ENCODE measurements at regions not wholly inside any gene's neighbourhood (a gene's known extent, or its start where the extent isn't known, plus 50 kb on each side); places are given as distances from the start of the nearest gene placed in this dataset.

- TF ChIP-seq FOS (IDR thresholded peaks at IDR 0.05; ENCODE audit: borderline replicate concordance, insufficient read depth, low read length) (no peak), MYC (IDR thresholded peaks at IDR 0.05; ENCODE audit: low read depth, low read length) (no peak), POLR2A (IDR thresholded peaks at IDR 0.05; ENCODE audit: low read depth, low read length) (no peak), JUN (IDR thresholded peaks at IDR 0.05; ENCODE audit: borderline replicate concordance, insufficient read depth, insufficient read length, low read depth) (no peak), MAX (IDR thresholded peaks at IDR 0.05; ENCODE audit: insufficient read depth, insufficient read length) (no peak), POLR2AphosphoS5 (IDR thresholded peaks at IDR 0.05; ENCODE audit: insufficient read depth, low read depth, low read length) (no peak), CTCF (IDR thresholded peaks at IDR 0.05; ENCODE audit: extremely low read depth in 1 of 2, insufficient read depth in 1 of 2, low read depth in 1 of 2, low read length in 2 of 2) (no peak)
These were observed 160.8 kb upstream of the KYNU start for GRCh38 chr2:142716463-142717242.

More at GRCh38 chr2:142716463-142717242, 160.8 kb upstream of the KYNU start:
- H3K27ac ChIP-seq (ENCODE audit: insufficient read depth, low read depth, low read length), result no peak overlapping the region
- BruUV-seq (replicated peaks), result no TSS peak
- no peaks in the 10 kb centered on the region for H4K20me1 ChIP-seq (replicated peaks; ENCODE audit: control insufficient read depth, extremely low read depth, insufficient read depth, low read length)
- no peaks in the 10 kb centered on the region for H3K9me1 ChIP-seq (replicated peaks; ENCODE audit: control insufficient read depth, extremely low read depth, insufficient read depth, low read length)
- H3K4me2 ChIP-seq (ENCODE audit: insufficient read depth, low read length), result no peak overlapping the region
- intact Hi-C loops (cut with micrococcal nuclease) (no loop called here), dilution Hi-C loops (cut with MboI; ENCODE audit: extremely low pct_ligation_motif_present, low sequenced_read_pairs) (no loop called here)
- H3K79me2 ChIP-seq (ENCODE audit: control insufficient read depth, insufficient read depth, low read length), result no peaks in the 10 kb centered on the region
- no peaks in the 10 kb centered on the region for H3K36me3 ChIP-seq (ENCODE audit: control insufficient read depth in 2 of 2, extremely low read depth in 1 of 2, insufficient read depth in 2 of 2, low read length in 2 of 2)
- DNase-seq (ENCODE audit: low read depth, low spot score) (peak; percentile 67), FAIRE-seq (no peak)
- no peak overlapping the region for H2AFZ ChIP-seq (ENCODE audit: low read depth, low read length)
- no peaks in the 10 kb centered on the region for H3K4me1 ChIP-seq (ENCODE audit: control insufficient read depth, extremely low read depth, insufficient read depth, low read length)
- ChIA-PET CTCF (interaction anchor here (1.2 kb wide), 1 partner anchor 35 kb away, joined by 3 read pairs; no protein-coding TSS in a partner anchor), POLR2A (no interaction called here)
- no peak overlapping the region for H3K9ac ChIP-seq (replicated peaks; ENCODE audit: extremely low read depth, insufficient read depth, low read length)
- H3K9me3 ChIP-seq (replicated peaks; ENCODE audit: control insufficient read depth, insufficient read depth, low read length), result no peaks in the 10 kb centered on the region
- no peaks in the 10 kb centered on the region for H3K27me3 ChIP-seq (ENCODE audit: control insufficient read depth in 2 of 2, insufficient read depth in 2 of 2, low read length in 2 of 2)
- no peak overlapping the region for H3K4me3 ChIP-seq (replicated peaks in 1 of 3; ENCODE audit: insufficient read depth in 1 of 3, low read depth in 1 of 3, low read length in 3 of 3)

All from endothelial cell of umbilical vein (primary cell).